GM19239 (cell line): ENCODE measurements at regions not wholly inside any gene's neighbourhood (a gene's known extent, or its start where the extent isn't known, plus 50 kb on each side); places are given as distances from the start of the nearest gene placed in this dataset.

ENCODE experiments used
- DNase-seq: peaks from one replicate; pipeline ENCODE4 v3.0.0; 2011; ENCODE audit warnings: low spot score; ENCODE audit not compliant: insufficient read length
- FAIRE-seq: peaks from 2 replicates; lab custom pipeline; 2011; peaks lifted over from hg19 to GRCh38; lab: Jason Lieb, UNC

GRCh38 chr11:70687716-70688115 lies 289.4 kb downstream of the CTTN start:
- FAIRE-seq (no peak), DNase-seq (no peak)

GRCh38 chr11:70688142-70688541 lies 289.8 kb downstream of the CTTN start:
- no peak for FAIRE-seq
- DNase-seq: no peak

GRCh38 chr11:70689764-70690163 lies 291.4 kb downstream of the CTTN start:
- FAIRE-seq: no peak
- no peak for DNase-seq

- no peak for DNase-seq
- FAIRE-seq: no peak
These were observed 293.8 kb downstream of the CTTN start for GRCh38 chr11:70692131-70692530.

- no peak for FAIRE-seq
- no peak for DNase-seq
These were observed 296.0 kb downstream of the CTTN start for GRCh38 chr11:70694371-70694770.

- FAIRE-seq (no peak), DNase-seq (no peak)
These were observed 297.0 kb downstream of the CTTN start for GRCh38 chr11:70695086-70695960.

- DNase-seq (no peak), FAIRE-seq (no peak)
These were observed 297.7 kb downstream of the CTTN start for GRCh38 chr11:70696076-70696475.

- FAIRE-seq: no peak
These were observed 298.2 kb downstream of the CTTN start for GRCh38 chr11:70696564-70696963.

GRCh38 chr11:70697701-70698100 lies 299.4 kb downstream of the CTTN start:
- FAIRE-seq (no peak), DNase-seq (no peak)

More at GRCh38 chr11:70696564-70696963, 298.2 kb downstream of the CTTN start:
- no peak for DNase-seq

- DNase-seq: no peak
- no peak for FAIRE-seq
These were observed 300.5 kb downstream of the CTTN start for GRCh38 chr11:70698871-70699270.

GRCh38 chr11:70699294-70700221 lies 301.2 kb downstream of the CTTN start:
- no peak for DNase-seq
- no peak for FAIRE-seq

- DNase-seq: no peak
- no peak for FAIRE-seq
These were observed 302.1 kb downstream of the CTTN start for GRCh38 chr11:70700453-70700852.

GRCh38 chr11:70700871-70701270 lies 302.5 kb downstream of the CTTN start:
- DNase-seq (no peak), FAIRE-seq (no peak)

GRCh38 chr11:70702040-70702648 lies 303.8 kb downstream of the CTTN start:
- FAIRE-seq (no peak), DNase-seq (no peak)

- FAIRE-seq (no peak), DNase-seq (no peak)
These were observed 305.1 kb downstream of the CTTN start for GRCh38 chr11:70703141-70704064.

GRCh38 chr11:70705097-70705496 lies 306.8 kb downstream of the CTTN start:
- DNase-seq (no peak), FAIRE-seq (no peak)

- FAIRE-seq: no peak
- no peak for DNase-seq
These were observed 307.6 kb downstream of the CTTN start for GRCh38 chr11:70705930-70706329.

- no peak for FAIRE-seq
These were observed 309.5 kb downstream of the CTTN start for GRCh38 chr11:70707821-70708220.

GRCh38 chr11:70709596-70709995 lies 311.3 kb downstream of the CTTN start:
- FAIRE-seq (no peak), DNase-seq (no peak)

More at GRCh38 chr11:70707821-70708220, 309.5 kb downstream of the CTTN start:
- no peak for DNase-seq

- DNase-seq (no peak), FAIRE-seq (no peak)
These were observed 311.9 kb downstream of the CTTN start for GRCh38 chr11:70710192-70710591.
